ENCODE measurements at regions not wholly inside any gene's neighbourhood (a gene's known extent, or its start where the extent isn't known, plus 50 kb on each side); places are given as distances from the start of the nearest gene placed in this dataset.

DNA sequence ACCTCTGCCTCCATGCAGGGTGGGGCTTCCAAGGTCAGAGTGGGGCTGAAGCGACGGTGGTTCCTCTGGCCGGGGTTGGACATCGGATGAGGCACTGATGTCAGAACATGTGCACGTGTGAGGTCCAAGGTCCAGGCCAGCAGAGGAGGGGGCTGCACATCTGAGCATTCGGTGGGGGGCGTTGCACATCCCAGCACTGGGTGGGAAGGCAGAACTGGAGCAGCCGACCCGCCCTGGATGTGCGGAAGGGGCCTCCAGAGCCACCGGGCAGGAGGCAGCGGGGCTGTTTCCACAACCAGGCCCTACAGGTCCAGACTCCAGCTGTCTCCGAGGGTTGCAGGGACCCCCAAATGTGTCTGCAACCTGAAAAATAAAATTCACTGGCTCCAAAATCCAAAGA is 271.0 kb downstream of the CTTN start:
- H3K4me3 ChIP-seq (ENCODE audit: low read length), result no peak overlapping the region
- H3K27ac Mint-ChIP-seq, result no peak overlapping the region
- peaks cover 0 to 3% (median 0%) of the 10 kb centered on the region in 11 donors for H3K9me3 Mint-ChIP-seq
- intact Hi-C loops (cut with micrococcal nuclease), result no loop called here
- no peaks in the 10 kb centered on the region for H3K4me1 Mint-ChIP-seq
- H3K36me3 ChIP-seq (ENCODE audit: control insufficient read depth in 2 of 3, insufficient read depth in 3 of 3, low read length in 3 of 3), result no peaks in the 10 kb centered on the region
- H3K4me3 Mint-ChIP-seq, result no peak overlapping the region
- ATAC-seq, result no peak
- no peaks in the 10 kb centered on the region for H3K9me3 ChIP-seq (ENCODE audit: control insufficient read depth in 2 of 3, low read length in 3 of 3)
- no peaks in the 10 kb centered on the region for H3K4me1 ChIP-seq (ENCODE audit: control insufficient read depth in 2 of 2, insufficient read depth in 2 of 2, low read length in 2 of 2)
- CTCF ChIA-PET, result no interaction called here
- no peaks in the 10 kb centered on the region for H3K27me3 ChIP-seq (ENCODE audit: control insufficient read depth in 2 of 2, insufficient read depth in 2 of 2, low read length in 2 of 2)
- POLR2A ChIA-PET, result no interaction called here
- H3K27me3 Mint-ChIP-seq, result peaks cover 4 to 48% (median 14%) of the 10 kb centered on the region in 5 donors
- no peak for DNase-seq
- H3K27ac ChIP-seq (ENCODE audit: low read depth, low read length), result no peak overlapping the region
- no peaks in the 10 kb centered on the region for H3K36me3 Mint-ChIP-seq

DNA sequence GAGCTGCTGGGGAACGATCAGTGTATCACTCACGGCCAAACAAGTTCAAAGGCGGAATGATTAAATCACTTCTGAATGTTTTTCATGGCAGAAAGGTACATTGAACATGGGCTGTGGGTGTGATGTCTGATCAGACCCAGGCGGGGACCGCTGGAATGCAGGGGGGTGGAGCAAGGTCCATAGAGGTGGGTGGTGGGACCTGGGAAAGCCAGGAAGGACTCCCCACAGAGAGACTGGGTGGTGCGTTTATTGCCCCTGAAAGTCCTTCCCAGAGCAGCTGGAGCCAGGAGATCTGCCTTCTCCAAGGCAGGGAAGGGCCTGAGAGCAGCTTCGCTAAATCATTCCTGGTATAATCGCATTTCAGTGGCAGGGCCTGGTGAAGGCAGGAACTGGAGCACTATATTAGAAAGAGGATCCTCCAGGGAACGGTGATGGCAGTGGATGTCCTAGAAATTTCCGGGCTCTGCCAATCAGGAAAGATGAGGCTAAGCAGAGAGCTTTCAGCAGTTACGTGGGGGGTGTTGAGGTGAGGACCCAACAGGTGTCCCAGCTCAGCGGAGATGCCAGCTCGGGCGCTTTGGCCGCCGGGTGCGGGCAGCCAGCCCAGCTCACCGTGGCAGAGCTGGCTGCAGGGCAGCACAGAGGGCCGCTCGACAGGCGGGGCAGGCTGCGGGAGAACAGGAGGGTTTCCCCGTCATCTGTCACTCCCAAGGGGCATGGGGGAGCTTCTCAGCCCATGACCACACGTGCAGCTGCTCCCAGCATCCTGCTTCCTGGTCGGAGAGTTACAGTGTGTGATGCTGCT is 271.7 kb downstream of the CTTN start:
- POLR2A ChIA-PET, result no interaction called here
- no peaks in the 10 kb centered on the region for H3K4me1 Mint-ChIP-seq

DNA sequence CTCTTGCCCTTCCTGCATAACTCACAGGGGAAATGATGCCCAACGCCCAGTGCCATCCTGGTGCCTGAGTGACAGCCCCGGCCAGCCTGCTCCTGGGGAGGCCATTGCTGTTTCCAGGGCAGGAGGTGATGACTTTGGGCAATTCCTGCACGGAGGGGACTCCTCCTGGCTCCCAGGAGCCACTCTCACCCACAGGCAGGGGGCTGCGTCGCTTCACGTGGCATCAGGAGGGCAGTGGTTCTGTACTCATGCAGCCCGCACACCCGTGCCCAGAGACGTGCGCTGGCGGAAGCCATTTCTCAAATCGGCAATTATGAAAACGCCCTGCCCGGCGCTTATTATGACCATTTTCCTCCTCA is 272.3 kb downstream of the CTTN start:
- no peak overlapping the region for H3K4me3 Mint-ChIP-seq
- POLR2A ChIA-PET, result no interaction called here
- no peak overlapping the region for H3K4me3 ChIP-seq (ENCODE audit: low read length)

More for the DNA sequence above, 271.7 kb downstream of the CTTN start:
- Mint-ChIP-seq H3K9me3 (peaks cover 0 to 3% (median 0%) of the 10 kb centered on the region in 11 donors), H3K27ac (no peak overlapping the region), H3K4me3 (no peak overlapping the region), H3K36me3 (no peaks in the 10 kb centered on the region), H3K27me3 (peaks cover 2 to 47% (median 11%) of the 10 kb centered on the region in 5 donors)
- H3K4me3 ChIP-seq (ENCODE audit: low read length), result no peak overlapping the region
- H3K27me3 ChIP-seq (ENCODE audit: control insufficient read depth in 2 of 2, insufficient read depth in 2 of 2, low read length in 2 of 2), result no peaks in the 10 kb centered on the region
- no peak overlapping the region for H3K27ac ChIP-seq (ENCODE audit: low read depth, low read length)
- intact Hi-C loops (cut with micrococcal nuclease), result no loop called here
- ATAC-seq (no peak), DNase-seq (no peak)
- CTCF ChIA-PET, result no interaction called here
- H3K36me3 ChIP-seq (ENCODE audit: control insufficient read depth in 2 of 3, insufficient read depth in 3 of 3, low read length in 3 of 3), result no peaks in the 10 kb centered on the region
- H3K4me1 ChIP-seq (ENCODE audit: control insufficient read depth in 2 of 2, insufficient read depth in 2 of 2, low read length in 2 of 2), result no peaks in the 10 kb centered on the region
- no peaks in the 10 kb centered on the region for H3K9me3 ChIP-seq (ENCODE audit: control insufficient read depth in 2 of 3, low read length in 3 of 3)

DNA sequence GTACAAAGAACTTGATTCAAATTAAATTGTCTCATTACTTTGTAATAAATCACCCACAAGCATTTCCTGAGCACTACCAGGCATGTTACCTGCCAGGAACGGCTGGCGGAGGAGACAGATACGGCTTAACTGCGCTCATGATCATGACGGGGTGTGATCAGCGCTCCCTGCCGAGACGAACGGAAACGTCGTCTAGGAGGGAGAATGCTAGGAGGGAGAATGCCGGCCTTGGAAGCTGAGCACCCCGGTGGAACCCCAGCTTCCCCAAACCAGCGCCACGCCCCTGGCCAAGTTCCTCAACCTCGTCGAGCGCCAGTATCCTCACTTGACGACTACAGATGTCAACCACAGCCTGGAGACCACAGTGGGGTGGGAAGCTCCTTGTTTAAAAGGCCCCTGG is 272.8 kb downstream of the CTTN start:
- Histone ChIP-seq H3K27ac (ENCODE audit: low read depth, low read length) (no peak overlapping the region), H3K4me3 (ENCODE audit: low read length) (no peak overlapping the region), H3K4me1 (ENCODE audit: control insufficient read depth in 2 of 2, insufficient read depth in 2 of 2, low read length in 2 of 2) (no peaks in the 10 kb centered on the region), H3K27me3 (ENCODE audit: control insufficient read depth in 2 of 2, insufficient read depth in 2 of 2, low read length in 2 of 2) (no peaks in the 10 kb centered on the region), H3K36me3 (ENCODE audit: control insufficient read depth in 2 of 3, insufficient read depth in 3 of 3, low read length in 3 of 3) (no peaks in the 10 kb centered on the region), H3K9me3 (ENCODE audit: control insufficient read depth in 2 of 3, low read length in 3 of 3) (no peaks in the 10 kb centered on the region)
- H3K27ac Mint-ChIP-seq, result no peak overlapping the region
- ATAC-seq (no peak), DNase-seq (no peak)
- H3K27me3 Mint-ChIP-seq, result peaks cover 0 to 47% (median 7%) of the 10 kb centered on the region in 5 donors
- POLR2A ChIA-PET, result no interaction called here
- intact Hi-C loops (cut with micrococcal nuclease), result no loop called here
- H3K4me1 Mint-ChIP-seq, result no peaks in the 10 kb centered on the region
- H3K36me3 Mint-ChIP-seq, result no peaks in the 10 kb centered on the region
- peaks cover 0 to 3% (median 0%) of the 10 kb centered on the region in 11 donors for H3K9me3 Mint-ChIP-seq
- CTCF ChIA-PET, result no interaction called here
- H3K4me3 Mint-ChIP-seq, result no peak overlapping the region

More for the DNA sequence above, 272.3 kb downstream of the CTTN start:
- H3K4me1 ChIP-seq (ENCODE audit: control insufficient read depth in 2 of 2, insufficient read depth in 2 of 2, low read length in 2 of 2), result no peaks in the 10 kb centered on the region
- H3K27ac ChIP-seq (ENCODE audit: low read depth, low read length), result no peak overlapping the region
- H3K27ac Mint-ChIP-seq, result no peak overlapping the region
- peaks cover 0 to 3% (median 0%) of the 10 kb centered on the region in 11 donors for H3K9me3 Mint-ChIP-seq
- H3K9me3 ChIP-seq (ENCODE audit: control insufficient read depth in 2 of 3, low read length in 3 of 3), result no peaks in the 10 kb centered on the region
- no peaks in the 10 kb centered on the region for H3K27me3 ChIP-seq (ENCODE audit: control insufficient read depth in 2 of 2, insufficient read depth in 2 of 2, low read length in 2 of 2)
- H3K36me3 ChIP-seq (ENCODE audit: control insufficient read depth in 2 of 3, insufficient read depth in 3 of 3, low read length in 3 of 3), result no peaks in the 10 kb centered on the region
- ATAC-seq (no peak), DNase-seq (no peak)
- CTCF ChIA-PET, result no interaction called here
- H3K4me1 Mint-ChIP-seq, result no peaks in the 10 kb centered on the region
- intact Hi-C loops (cut with micrococcal nuclease), result no loop called here
- peaks cover 0 to 47% (median 7%) of the 10 kb centered on the region in 5 donors for H3K27me3 Mint-ChIP-seq
- no peaks in the 10 kb centered on the region for H3K36me3 Mint-ChIP-seq

DNA sequence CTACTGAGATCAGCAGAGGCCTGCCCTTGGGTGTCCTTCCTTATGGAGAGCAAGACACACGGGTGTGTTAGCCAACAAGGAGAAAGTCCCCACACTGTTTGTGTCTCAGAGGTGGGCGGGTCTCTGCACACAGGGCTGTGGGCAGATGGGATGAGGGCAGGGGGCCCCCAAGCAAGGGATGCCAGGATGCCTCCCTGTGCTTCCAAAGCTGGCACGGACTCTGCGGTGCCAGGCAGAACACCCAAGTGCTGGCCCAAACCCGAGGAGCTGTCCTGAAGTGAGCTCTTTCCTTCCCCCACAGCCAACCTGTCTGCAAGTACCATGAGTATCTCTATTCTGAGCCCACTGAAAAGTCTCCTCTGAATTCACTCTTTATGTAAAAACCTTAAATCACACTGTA is 273.3 kb downstream of the CTTN start:
- Histone ChIP-seq H3K4me1 (ENCODE audit: control insufficient read depth in 2 of 2, insufficient read depth in 2 of 2, low read length in 2 of 2) (no peaks in the 10 kb centered on the region), H3K4me3 (ENCODE audit: low read length) (no peak overlapping the region), H3K36me3 (ENCODE audit: control insufficient read depth in 2 of 3, insufficient read depth in 3 of 3, low read length in 3 of 3) (no peaks in the 10 kb centered on the region), H3K27ac (ENCODE audit: low read depth, low read length) (no peak overlapping the region), H3K9me3 (ENCODE audit: control insufficient read depth in 2 of 3, low read length in 3 of 3) (no peaks in the 10 kb centered on the region), H3K27me3 (ENCODE audit: control insufficient read depth in 2 of 2, insufficient read depth in 2 of 2, low read length in 2 of 2) (no peaks in the 10 kb centered on the region)
- Mint-ChIP-seq H3K9me3 (peaks cover 0 to 4% (median 0%) of the 10 kb centered on the region in 11 donors), H3K27me3 (peaks cover 0 to 47% (median 7%) of the 10 kb centered on the region in 5 donors), H3K36me3 (no peaks in the 10 kb centered on the region), H3K27ac (no peak overlapping the region), H3K4me1 (no peaks in the 10 kb centered on the region), H3K4me3 (no peak overlapping the region)
- no peak for ATAC-seq
- intact Hi-C loops (cut with micrococcal nuclease), result no loop called here
- ChIA-PET CTCF (no interaction called here), POLR2A (no interaction called here)
- DNase-seq, result no peak

DNA sequence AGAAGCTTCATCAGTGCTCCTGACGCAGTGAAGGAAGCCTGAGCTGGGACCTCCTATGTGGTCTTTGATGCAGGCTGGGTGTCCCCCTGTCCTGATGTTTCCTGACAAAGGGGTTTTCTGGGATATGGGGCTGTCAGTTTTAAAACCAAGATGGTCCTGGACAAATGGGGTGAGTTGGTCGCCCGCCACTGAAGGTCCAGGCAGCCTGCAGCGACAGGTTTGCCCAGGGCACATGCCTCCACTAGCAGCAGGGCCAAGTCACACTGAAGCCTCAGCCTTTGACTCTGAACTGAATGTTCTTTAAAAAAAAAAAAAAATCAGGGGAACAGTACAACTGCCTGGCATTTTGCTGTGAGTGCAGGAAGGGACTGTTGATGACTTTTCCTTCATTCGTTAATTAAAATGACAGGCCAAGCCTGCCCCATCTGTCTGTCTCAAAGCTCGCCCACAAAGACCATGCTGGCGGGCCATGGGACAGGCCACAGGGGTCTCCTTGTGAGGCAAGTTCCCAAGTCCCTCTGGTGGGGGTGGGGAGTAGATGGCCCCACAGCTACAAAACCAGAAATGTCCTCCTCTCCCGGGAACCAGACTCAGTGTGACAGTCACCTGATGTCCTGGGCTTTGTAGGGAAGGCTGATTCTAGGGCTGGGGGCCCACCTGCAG is 274.8 kb downstream of the CTTN start:
- Histone ChIP-seq H3K27ac (ENCODE audit: low read depth, low read length) (no peak overlapping the region), H3K4me1 (ENCODE audit: control insufficient read depth in 2 of 2, insufficient read depth in 2 of 2, low read length in 2 of 2) (no peaks in the 10 kb centered on the region), H3K9me3 (ENCODE audit: control insufficient read depth in 2 of 3, low read length in 3 of 3) (no peaks in the 10 kb centered on the region), H3K4me3 (ENCODE audit: low read length) (no peak overlapping the region), H3K36me3 (ENCODE audit: control insufficient read depth in 2 of 3, insufficient read depth in 3 of 3, low read length in 3 of 3) (no peaks in the 10 kb centered on the region), H3K27me3 (ENCODE audit: control insufficient read depth in 2 of 2, insufficient read depth in 2 of 2, low read length in 2 of 2) (no peaks in the 10 kb centered on the region)
- peaks cover 0 to 35% (median 2%) of the 10 kb centered on the region in 5 donors for H3K27me3 Mint-ChIP-seq
- DNase-seq (no peak), ATAC-seq (no peak)
- no peaks in the 10 kb centered on the region for H3K36me3 Mint-ChIP-seq
- ChIA-PET POLR2A (no interaction called here), CTCF (no interaction called here)
- peaks cover 0 to 6% (median 0%) of the 10 kb centered on the region in 11 donors for H3K9me3 Mint-ChIP-seq
- H3K27ac Mint-ChIP-seq, result no peak overlapping the region
- no peak overlapping the region for H3K4me3 Mint-ChIP-seq
- intact Hi-C loops (cut with micrococcal nuclease), result no loop called here
- H3K4me1 Mint-ChIP-seq, result no peaks in the 10 kb centered on the region

DNA sequence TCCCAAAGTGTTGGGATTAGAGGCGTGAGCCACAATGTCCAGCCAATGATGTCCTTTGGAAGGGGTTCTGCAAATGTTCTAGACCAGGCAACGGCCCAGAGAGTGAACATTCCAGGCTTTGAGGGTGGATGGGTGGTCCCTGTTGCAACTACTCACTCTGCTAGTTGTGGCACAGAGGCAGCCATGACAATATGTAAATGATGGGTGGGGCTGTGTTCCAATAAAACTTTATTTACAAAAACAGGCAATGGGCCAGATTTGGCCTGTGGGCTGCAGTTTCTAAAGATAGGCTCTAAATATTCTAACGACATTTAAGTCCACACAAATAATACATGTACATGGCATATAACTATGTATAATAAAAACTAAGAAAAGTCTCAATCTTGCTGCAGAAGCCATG is 276.3 kb downstream of the CTTN start:
- H3K27me3 ChIP-seq (ENCODE audit: control insufficient read depth in 2 of 2, insufficient read depth in 2 of 2, low read length in 2 of 2), result no peaks in the 10 kb centered on the region
- peaks cover 0 to 6% (median 0%) of the 10 kb centered on the region in 11 donors for H3K9me3 Mint-ChIP-seq
- H3K4me1 Mint-ChIP-seq, result no peaks in the 10 kb centered on the region
- ChIA-PET CTCF (no interaction called here), POLR2A (no interaction called here)
- no peaks in the 10 kb centered on the region for H3K4me1 ChIP-seq (ENCODE audit: control insufficient read depth in 2 of 2, insufficient read depth in 2 of 2, low read length in 2 of 2)
- no peak overlapping the region for H3K4me3 ChIP-seq (ENCODE audit: low read length)
- intact Hi-C loops (cut with micrococcal nuclease), result no loop called here
- no peak for DNase-seq
- H3K27ac ChIP-seq (ENCODE audit: low read depth, low read length), result no peak overlapping the region
- H3K4me3 Mint-ChIP-seq, result no peak overlapping the region
- no peak overlapping the region for H3K27ac Mint-ChIP-seq
- no peak for ATAC-seq
- H3K27me3 Mint-ChIP-seq, result peaks cover 0 to 22% (median 0%) of the 10 kb centered on the region in 5 donors
- H3K36me3 ChIP-seq (ENCODE audit: control insufficient read depth in 2 of 3, insufficient read depth in 3 of 3, low read length in 3 of 3), result no peaks in the 10 kb centered on the region
- H3K9me3 ChIP-seq (ENCODE audit: control insufficient read depth in 2 of 3, low read length in 3 of 3), result no peaks in the 10 kb centered on the region
- H3K36me3 Mint-ChIP-seq, result no peaks in the 10 kb centered on the region
